Fibroblast of skin of back (primary cell): ENCODE measurements at regions not wholly inside any gene's neighbourhood (a gene's known extent, or its start where the extent isn't known, plus 50 kb on each side); places are given as distances from the start of the nearest gene placed in this dataset.

ENCODE experiments used
- DNase-seq: peaks from one replicate; pipeline ENCODE4 v3.0.0-alpha.2; 2013

- DNase-seq: peak; percentile 27
Observed at GRCh38 chr3:43953814-43954692, 263.3 kb downstream of the ABHD5 start.

GRCh38 chr3:43956945-43957344, 266.2 kb downstream of the ABHD5 start:
- DNase-seq: no peak

GRCh38 chr3:43957553-43957952, 266.8 kb downstream of the ABHD5 start:
- DNase-seq: no peak

- no peak for DNase-seq
Observed at GRCh38 chr3:43958005-43958770, 267.4 kb downstream of the ABHD5 start.

GRCh38 chr3:43958973-43959372, 268.2 kb downstream of the ABHD5 start:
- no peak for DNase-seq

- DNase-seq: no peak
Observed at GRCh38 chr3:43959498-43960447, 269.0 kb downstream of the ABHD5 start.

GRCh38 chr3:43960448-43960840, 269.7 kb downstream of the ABHD5 start:
- peak; percentile 23 for DNase-seq

GRCh38 chr3:43962043-43962442, 271.3 kb downstream of the ABHD5 start:
- no peak for DNase-seq

- no peak for DNase-seq
Observed at GRCh38 chr3:43963208-43963607, 272.5 kb downstream of the ABHD5 start.

GRCh38 chr3:43964640-43965039, 273.9 kb downstream of the ABHD5 start:
- DNase-seq: no peak

- DNase-seq: no peak
Observed at GRCh38 chr3:43965656-43966055, 274.9 kb downstream of the ABHD5 start.

- no peak for DNase-seq
Observed at GRCh38 chr3:43966126-43966525, 275.4 kb downstream of the ABHD5 start.

- DNase-seq: no peak
Observed at GRCh38 chr3:43966530-43966929, 275.2 kb upstream of the TOPAZ1 start.

- DNase-seq: no peak
Observed at GRCh38 chr3:43968465-43968864, 273.2 kb upstream of the TOPAZ1 start.

- no peak for DNase-seq
Observed at GRCh38 chr3:43969944-43970343, 271.7 kb upstream of the TOPAZ1 start.

GRCh38 chr3:43970351-43970750, 271.3 kb upstream of the TOPAZ1 start:
- no peak for DNase-seq

GRCh38 chr3:43970920-43971319, 270.8 kb upstream of the TOPAZ1 start:
- DNase-seq: no peak

- DNase-seq: no peak
Observed at GRCh38 chr3:43971486-43971885, 270.2 kb upstream of the TOPAZ1 start.

GRCh38 chr3:43978708-43979107, 263.0 kb upstream of the TOPAZ1 start:
- DNase-seq: no peak

- no peak for DNase-seq
Observed at GRCh38 chr3:43979645-43980044, 262.0 kb upstream of the TOPAZ1 start.

- peak; percentile 68 for DNase-seq
Observed at GRCh38 chr3:43994657-43995546, 246.8 kb upstream of the TOPAZ1 start.
